ENCODE measurements at regions not wholly inside any gene's neighbourhood (a gene's known extent, or its start where the extent isn't known, plus 50 kb on each side); places are given as distances from the start of the nearest gene placed in this dataset.

GRCh38 chr9:119047513-119048307 is 321.5 kb downstream of the BRINP1 start:
- no peak for FAIRE-seq

GRCh38 chr9:119050281-119050680 is 319.0 kb downstream of the BRINP1 start:
- FAIRE-seq, result no peak

DNA sequence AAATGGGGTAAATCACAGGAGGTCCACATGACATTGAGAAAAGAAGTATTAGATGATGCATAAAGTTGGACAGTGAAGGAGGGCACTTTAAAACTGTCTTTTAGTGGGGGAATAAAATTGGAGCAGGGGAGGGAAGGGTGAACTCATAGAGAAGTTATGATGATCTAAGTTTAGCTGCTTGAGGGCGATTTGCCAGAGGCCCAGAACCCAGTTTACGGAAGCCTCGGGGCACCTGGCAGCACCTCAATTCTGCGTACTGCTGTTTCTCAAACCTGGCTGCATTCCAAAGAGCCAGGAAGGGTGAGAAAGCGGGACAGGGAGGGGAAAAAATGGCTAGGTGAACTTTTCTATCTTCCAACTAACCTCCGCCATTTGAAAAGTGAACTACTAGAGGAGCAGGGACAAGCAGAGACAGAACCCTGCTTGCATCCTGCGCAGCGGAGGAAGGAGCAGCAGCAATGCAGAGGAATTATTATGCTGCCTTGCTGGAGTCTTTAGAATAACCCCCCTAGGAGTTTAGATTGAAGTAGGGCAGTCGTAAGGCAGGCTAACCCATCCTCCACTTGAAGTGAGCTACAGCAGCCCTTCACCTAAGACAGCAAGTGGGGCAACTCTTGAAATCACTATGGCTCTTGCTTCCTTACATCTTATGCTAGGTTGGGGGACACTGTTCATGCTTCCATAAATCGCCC is 316.8 kb downstream of the BRINP1 start:
- no peak for FAIRE-seq

GRCh38 chr9:119053070-119053469 is 316.2 kb downstream of the BRINP1 start:
- FAIRE-seq, result no peak

DNA sequence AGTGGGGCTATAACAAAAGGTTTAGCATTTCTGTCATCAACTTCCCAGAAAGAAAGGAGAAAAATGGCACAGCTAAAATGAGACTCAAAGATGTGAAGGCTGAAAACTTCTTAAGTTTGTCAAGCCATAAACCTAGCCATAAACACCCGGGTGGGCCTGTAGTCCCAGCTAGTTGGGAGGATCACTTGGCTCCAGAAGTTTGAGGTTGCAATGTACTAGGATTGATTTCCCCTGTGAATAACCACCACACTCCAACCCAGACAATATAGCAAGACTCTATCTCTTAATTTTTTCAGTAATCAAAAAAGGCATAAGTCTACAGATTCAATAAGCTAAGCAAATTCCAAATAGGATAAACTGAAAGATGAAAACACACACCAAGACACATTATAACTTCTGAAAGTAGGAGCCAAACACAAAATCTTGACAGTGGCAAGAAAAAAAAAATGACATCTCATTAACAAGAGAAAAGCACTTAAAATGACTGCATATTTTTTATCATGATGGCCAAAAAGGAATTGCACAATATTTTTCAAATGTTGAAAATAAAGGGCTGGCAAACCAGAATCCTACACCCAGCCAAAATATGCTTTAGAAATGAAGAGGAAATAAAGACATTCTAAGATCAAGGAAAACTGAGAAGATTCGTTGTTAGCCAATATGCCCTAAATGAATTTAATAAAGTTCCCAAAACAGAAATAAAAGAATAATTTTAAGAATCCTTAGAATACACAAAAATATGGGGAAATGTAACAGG is 308.4 kb downstream of the BRINP1 start:
- no peak for FAIRE-seq

- no peak for FAIRE-seq
Measured at GRCh38 chr9:119071636-119072035, 297.6 kb downstream of the BRINP1 start.

GRCh38 chr9:119074017-119074416 is 295.2 kb downstream of the BRINP1 start:
- FAIRE-seq, result no peak

DNA sequence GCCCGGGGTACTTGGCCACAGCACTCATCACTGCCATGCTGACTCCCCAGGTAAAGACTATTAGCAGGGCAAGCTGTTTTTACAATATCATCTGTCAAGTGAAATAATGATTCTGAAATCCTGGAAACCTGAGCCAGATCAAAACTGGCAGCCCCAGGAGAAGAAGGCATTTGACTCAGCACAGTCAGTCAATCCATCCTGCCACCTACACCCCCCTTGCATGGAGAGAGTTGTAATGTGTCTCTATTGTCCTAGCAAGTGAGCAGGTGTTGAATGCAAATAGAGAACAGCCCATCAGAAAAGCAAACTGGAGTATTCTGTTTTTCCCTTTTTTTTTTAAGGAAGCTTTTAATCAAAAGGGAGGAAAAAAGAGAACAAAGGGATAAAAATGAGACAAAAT is 291.2 kb downstream of the BRINP1 start:
- no peak for FAIRE-seq

GRCh38 chr9:119083673-119084072 is 285.6 kb downstream of the BRINP1 start:
- FAIRE-seq, result no peak

GRCh38 chr9:119086590-119086989 is 282.6 kb downstream of the BRINP1 start:
- FAIRE-seq, result no peak

DNA sequence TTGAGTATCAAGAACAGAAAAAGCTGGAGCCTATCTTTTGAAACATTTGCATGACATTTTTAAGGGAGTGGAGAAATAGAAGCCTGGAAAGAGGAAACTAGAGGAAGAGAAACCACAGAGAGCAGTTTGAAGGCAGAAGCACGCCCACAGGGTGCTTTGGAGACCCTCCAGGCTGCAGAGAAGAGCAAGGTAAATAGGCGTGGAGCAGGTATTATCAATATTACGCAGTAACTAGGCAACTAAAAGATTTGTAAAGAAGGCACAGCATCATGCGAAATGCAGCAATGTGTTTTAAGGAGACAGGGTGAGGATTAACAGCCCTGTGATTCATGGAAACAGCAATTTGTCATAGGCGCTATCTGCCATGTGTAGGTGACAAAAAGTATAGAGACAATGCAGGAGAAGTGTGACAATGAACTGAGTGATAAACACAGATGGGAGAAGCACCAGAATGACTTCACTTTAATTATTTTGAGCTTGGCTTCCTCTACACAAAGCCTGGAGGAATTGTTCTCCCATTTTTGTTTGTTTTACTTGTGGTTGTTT is 281.2 kb downstream of the BRINP1 start:
- FAIRE-seq, result no peak

GRCh38 chr9:119091074-119091473 is 278.2 kb downstream of the BRINP1 start:
- FAIRE-seq, result no peak

DNA sequence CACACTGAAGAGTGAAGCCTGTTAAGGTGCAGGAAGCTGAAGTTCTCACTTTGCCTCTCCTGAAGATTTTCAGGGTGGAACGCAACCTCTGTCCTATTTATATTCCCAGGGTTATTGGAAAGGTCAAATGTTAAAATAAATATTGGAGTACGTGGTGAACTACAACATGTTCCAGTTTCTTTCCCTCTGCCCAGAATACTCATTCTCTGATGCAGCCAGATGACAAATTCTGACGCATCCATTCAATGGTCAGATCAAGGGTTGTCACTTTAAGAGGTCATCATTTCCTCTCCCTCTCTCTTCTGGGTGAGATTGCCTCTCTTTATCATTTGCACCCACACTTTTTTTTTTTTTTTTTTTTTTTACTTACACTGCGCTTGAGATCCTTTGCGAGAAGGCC is 277.1 kb downstream of the BRINP1 start:
- no peak for FAIRE-seq

DNA sequence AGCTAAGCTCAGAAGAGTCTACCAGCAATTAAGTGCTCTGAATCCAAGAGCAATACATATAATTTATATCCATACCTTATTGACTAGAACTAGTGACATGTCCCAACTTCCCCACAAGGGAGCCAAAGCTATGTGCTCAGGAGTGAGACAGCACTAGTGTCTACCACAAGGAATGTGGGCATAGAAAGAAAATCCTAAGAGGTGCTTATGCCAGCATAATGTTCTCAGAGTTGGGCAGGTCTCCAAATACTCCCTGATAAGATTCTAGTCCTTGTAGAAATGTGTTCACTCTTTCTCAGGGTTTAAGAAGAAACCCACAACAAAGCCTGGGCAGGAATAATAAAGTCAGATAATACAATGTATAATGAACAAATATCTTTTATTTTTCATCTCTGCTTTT is 275.1 kb downstream of the BRINP1 start:
- FAIRE-seq, result no peak

DNA sequence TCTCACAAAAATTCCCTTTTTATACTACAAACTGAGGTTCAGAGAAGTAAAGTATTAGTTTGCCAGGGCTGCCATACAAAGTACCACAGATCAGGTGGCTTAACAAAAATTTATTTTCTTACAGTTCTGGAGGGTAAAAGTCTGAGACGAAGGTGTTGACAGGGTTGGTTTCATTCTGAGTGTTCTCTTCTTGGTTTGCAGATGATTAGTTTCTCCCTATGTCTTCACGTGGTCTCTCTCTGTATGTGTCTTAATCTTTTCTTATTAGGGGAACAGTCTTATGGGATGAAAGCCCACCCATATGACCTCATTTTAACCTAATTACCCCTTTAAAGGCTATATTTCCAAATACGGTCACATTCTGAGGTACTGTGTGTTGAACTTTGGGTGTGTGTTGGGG is 274.2 kb downstream of the BRINP1 start:
- FAIRE-seq, result no peak

DNA sequence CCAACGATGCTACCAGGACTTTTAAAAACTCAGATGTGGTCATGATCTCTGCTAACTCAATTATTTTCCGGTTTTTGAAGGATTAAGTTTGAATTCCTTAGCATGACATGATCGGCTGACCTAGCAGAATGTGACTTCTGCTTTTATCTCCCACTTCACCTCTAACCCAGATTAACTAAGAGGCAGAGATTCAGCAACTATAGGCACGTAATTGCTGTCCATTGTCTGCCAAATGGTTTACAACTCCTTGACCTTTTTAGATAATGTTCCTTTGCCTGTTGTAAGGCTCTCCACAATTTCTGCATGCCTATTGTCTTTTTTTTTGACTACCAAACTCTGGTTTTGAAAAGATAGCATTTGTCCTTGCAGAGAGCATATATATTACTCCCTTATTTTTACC is 268.2 kb downstream of the BRINP1 start:
- FAIRE-seq, result no peak

- FAIRE-seq, result no peak
Measured at GRCh38 chr9:119114681-119115080, 254.6 kb downstream of the BRINP1 start.
